ENCODE measurements at regions not wholly inside any gene's neighbourhood (a gene's known extent, or its start where the extent isn't known, plus 50 kb on each side); places are given as distances from the start of the nearest gene placed in this dataset.

GRCh38 chr2:45337481-45337880 is 273.6 kb downstream of the SRBD1 start:
- Mint-ChIP-seq H3K4me3 (no peak overlapping the region), H3K4me1 (no peaks in the 10 kb centered on the region), H3K27me3 (peaks cover 2% of the 10 kb centered on the region), H3K36me3 (ENCODE audit: low read depth) (no peaks in the 10 kb centered on the region), H3K27ac (no peak overlapping the region), H3K9me3 (no peaks in the 10 kb centered on the region)
- no peak for DNase-seq
- CTCF ChIA-PET = no interaction called here
- POLR2A ChIA-PET = no interaction called here

DNA sequence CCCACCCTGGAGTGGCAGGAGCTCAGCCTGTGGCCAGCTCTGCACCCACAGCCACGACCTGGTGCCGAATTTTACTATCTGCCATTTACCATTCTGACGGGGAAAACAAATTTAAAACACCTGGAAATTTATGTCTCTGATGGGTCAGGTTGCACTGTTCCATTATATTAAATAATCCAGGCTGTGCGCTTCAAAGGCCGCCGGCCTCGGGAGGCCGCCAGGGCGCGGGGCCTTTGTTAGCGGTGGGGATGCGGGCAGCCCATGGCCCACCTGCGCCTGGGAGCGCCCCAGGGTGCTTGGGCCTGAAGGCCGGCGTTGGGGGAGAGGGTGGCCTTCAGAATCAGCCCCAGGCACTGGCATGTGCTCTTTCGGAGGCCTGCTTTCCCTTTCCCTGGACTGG is 276.9 kb downstream of the SRBD1 start:
- Mint-ChIP-seq H3K36me3 (ENCODE audit: low read depth) (no peaks in the 10 kb centered on the region), H3K27me3 (peaks cover 2% of the 10 kb centered on the region), H3K27ac (no peak overlapping the region), H3K9me3 (no peaks in the 10 kb centered on the region), H3K4me1 (no peaks in the 10 kb centered on the region), H3K4me3 (no peak overlapping the region)
- ChIA-PET POLR2A (no interaction called here), CTCF (no interaction called here)
- DNase-seq = no peak

DNA sequence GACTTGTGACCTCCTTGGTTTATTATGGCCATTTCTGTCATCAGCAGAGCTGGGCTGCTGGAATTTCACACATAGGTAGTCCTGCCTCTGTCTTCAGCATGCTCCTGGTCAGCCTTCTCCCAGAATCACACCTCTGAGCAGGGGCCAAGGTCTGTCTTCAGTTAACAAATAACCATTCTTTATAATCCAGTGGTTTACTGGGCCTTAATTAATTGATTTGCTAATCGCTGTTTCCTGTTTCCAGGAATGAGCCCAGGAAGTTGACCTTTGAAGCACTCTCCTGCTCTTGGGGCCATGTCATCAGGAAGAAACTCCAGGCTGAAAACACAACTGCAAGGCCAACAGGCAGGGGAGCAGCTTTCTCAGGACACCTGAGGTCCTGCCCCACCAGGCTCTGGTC is 278.5 kb downstream of the SRBD1 start:
- no peaks in the 10 kb centered on the region for H3K9me3 Mint-ChIP-seq
- no peak overlapping the region for H3K27ac Mint-ChIP-seq
- no peak for DNase-seq
- no peaks in the 10 kb centered on the region for H3K4me1 Mint-ChIP-seq
- ChIA-PET CTCF (no interaction called here), POLR2A (no interaction called here)
- no peak overlapping the region for H3K4me3 Mint-ChIP-seq
- no peaks in the 10 kb centered on the region for H3K36me3 Mint-ChIP-seq (ENCODE audit: low read depth)
- H3K27me3 Mint-ChIP-seq = peaks cover 1% of the 10 kb centered on the region

DNA sequence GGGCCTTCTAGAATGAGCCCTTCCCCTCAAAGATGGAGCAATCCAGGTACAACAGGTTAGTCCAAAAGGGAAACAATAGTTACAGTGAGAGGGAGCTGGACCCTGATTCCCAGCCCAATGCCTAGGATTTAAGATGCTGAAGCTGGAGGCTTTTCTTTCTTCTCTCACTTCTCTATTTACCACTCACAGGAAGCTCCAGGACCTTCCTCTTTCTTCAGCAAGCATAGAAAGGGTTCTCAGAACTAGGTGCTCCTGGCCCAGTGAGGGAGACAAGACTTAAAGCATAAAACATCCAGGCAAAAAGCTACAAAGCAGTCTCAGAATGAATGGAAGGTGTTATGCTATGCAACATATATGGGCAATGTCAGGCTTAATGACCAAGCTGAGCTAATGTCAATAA is 279.0 kb downstream of the SRBD1 start:
- Mint-ChIP-seq H3K27ac (no peak overlapping the region), H3K4me3 (no peak overlapping the region), H3K9me3 (no peaks in the 10 kb centered on the region), H3K36me3 (ENCODE audit: low read depth) (no peaks in the 10 kb centered on the region), H3K4me1 (no peaks in the 10 kb centered on the region), H3K27me3 (peaks cover 5% of the 10 kb centered on the region)
- ChIA-PET POLR2A (no interaction called here), CTCF (no interaction called here)
- no peak for DNase-seq

GRCh38 chr2:45331410-45331786 is 279.7 kb downstream of the SRBD1 start:
- no peaks in the 10 kb centered on the region for H3K4me1 Mint-ChIP-seq
- no peaks in the 10 kb centered on the region for H3K36me3 Mint-ChIP-seq (ENCODE audit: low read depth)
- ChIA-PET POLR2A (no interaction called here), CTCF (no interaction called here)
- no peak overlapping the region for H3K4me3 Mint-ChIP-seq
- H3K9me3 Mint-ChIP-seq = no peaks in the 10 kb centered on the region
- no peak overlapping the region for H3K27ac Mint-ChIP-seq
- no peak for DNase-seq
- H3K27me3 Mint-ChIP-seq = peaks cover 10% of the 10 kb centered on the region

- POLR2A ChIA-PET = no interaction called here
- Mint-ChIP-seq H3K9me3 (no peaks in the 10 kb centered on the region), H3K27me3 (peaks cover 14% of the 10 kb centered on the region), H3K4me3 (no peak overlapping the region), H3K36me3 (ENCODE audit: low read depth) (no peaks in the 10 kb centered on the region), H3K4me1 (no peaks in the 10 kb centered on the region), H3K27ac (no peak overlapping the region)
- DNase-seq = no peak
- CTCF ChIA-PET = no interaction called here
Observed at GRCh38 chr2:45330637-45331409, 280.2 kb downstream of the SRBD1 start.

DNA sequence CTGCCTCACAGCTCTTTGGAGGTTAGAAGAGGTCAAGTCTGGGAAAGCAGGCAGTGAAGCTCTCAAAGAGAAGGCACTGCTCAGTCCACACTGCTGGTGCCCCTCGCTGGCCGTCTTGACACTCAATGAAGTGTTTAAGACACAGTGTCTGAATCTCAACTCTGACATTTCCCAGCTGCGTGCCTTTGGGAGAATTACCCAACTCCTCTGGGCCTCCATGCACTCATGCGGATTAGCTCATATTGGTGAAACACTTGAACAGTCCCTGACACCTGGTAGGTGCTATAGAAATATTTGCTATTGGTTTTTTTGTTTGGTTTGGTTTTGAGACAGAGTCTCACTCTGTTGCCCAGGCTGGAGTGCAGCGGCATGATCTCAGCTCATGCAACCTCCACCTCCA is 281.0 kb downstream of the SRBD1 start:
- Mint-ChIP-seq H3K27ac (no peak overlapping the region), H3K36me3 (ENCODE audit: low read depth) (no peaks in the 10 kb centered on the region), H3K9me3 (no peaks in the 10 kb centered on the region), H3K4me1 (no peaks in the 10 kb centered on the region), H3K4me3 (no peak overlapping the region), H3K27me3 (peaks cover 14% of the 10 kb centered on the region)
- no peak for DNase-seq
- CTCF ChIA-PET = no interaction called here
- POLR2A ChIA-PET = no interaction called here

GRCh38 chr2:45329045-45329677 is 281.9 kb downstream of the SRBD1 start:
- no peak for DNase-seq
- no peaks in the 10 kb centered on the region for H3K36me3 Mint-ChIP-seq (ENCODE audit: low read depth)
- CTCF ChIA-PET = no interaction called here
- no peaks in the 10 kb centered on the region for H3K9me3 Mint-ChIP-seq
- no peaks in the 10 kb centered on the region for H3K4me1 Mint-ChIP-seq
- H3K27ac Mint-ChIP-seq = no peak overlapping the region
- H3K4me3 Mint-ChIP-seq = no peak overlapping the region
- H3K27me3 Mint-ChIP-seq = peaks cover 15% of the 10 kb centered on the region
- POLR2A ChIA-PET = no interaction called here

DNA sequence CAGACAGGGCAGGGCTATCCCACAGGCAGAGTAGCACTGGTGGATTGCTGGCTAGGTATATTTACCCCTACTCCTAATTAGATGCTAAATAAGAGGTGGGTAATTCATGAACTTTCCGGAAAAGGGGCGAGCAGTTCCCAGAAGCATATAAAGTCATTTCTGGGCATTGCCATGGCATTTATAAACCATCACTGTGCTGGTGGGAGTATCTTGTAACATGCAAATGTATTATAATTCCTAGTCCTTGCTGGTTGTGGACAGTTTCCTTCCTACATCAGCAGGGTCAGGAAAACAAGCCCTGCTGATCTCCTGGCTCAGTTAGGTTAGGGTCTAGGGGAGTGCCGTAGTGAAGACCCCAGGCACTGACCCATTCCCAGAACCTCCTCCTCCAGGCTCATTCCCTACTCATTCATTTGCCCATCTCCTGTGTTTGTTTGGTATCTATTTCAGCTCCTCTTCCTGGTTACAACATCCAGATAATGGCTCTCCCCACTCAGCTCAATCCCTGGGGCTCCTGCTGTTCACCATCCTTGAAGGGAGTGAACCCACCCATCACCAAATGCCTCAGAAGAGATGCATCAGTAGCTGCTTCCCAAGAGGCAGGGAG is 282.7 kb downstream of the SRBD1 start:
- ChIA-PET POLR2A (no interaction called here), CTCF (no interaction called here)
- H3K27me3 Mint-ChIP-seq = peaks cover 15% of the 10 kb centered on the region
- H3K9me3 Mint-ChIP-seq = no peaks in the 10 kb centered on the region
- no peak overlapping the region for H3K27ac Mint-ChIP-seq
- no peak for DNase-seq
- H3K4me3 Mint-ChIP-seq = no peak overlapping the region
- H3K4me1 Mint-ChIP-seq = no peaks in the 10 kb centered on the region
- H3K36me3 Mint-ChIP-seq (ENCODE audit: low read depth) = no peaks in the 10 kb centered on the region

DNA sequence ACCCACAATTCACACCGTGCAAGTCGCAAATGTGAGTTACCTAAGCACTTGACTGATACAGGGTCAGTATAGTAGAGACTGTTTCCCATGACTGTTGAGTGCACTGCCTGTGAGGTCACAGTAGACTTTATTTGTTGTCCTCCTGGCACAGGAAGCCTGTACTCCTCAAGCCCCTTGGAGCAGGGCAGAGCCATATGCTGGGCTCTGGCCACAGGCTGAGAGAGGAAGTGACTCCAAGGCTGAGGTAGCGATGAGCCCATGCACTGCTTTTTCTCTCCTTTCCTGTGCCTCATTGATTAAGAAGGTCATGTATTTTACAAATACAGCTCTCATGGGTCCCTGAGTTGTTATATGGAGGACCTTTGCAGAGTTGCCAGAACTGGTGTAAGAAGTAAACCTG is 287.7 kb downstream of the SRBD1 start:
- Mint-ChIP-seq H3K4me1 (no peaks in the 10 kb centered on the region), H3K9me3 (no peaks in the 10 kb centered on the region), H3K27me3 (peaks cover 23% of the 10 kb centered on the region), H3K4me3 (no peak overlapping the region), H3K36me3 (ENCODE audit: low read depth) (no peaks in the 10 kb centered on the region), H3K27ac (no peak overlapping the region)
- ChIA-PET CTCF (no interaction called here), POLR2A (no interaction called here)
- no peak for DNase-seq

- H3K36me3 Mint-ChIP-seq (ENCODE audit: low read depth) = no peaks in the 10 kb centered on the region
- DNase-seq = no peak
- ChIA-PET POLR2A (no interaction called here), CTCF (interaction anchor here (1.0 kb wide), 1 partner anchor 339 kb away, joined by 3 read pairs; no protein-coding TSS in a partner anchor)
- no peaks in the 10 kb centered on the region for H3K4me1 Mint-ChIP-seq
- H3K4me3 Mint-ChIP-seq = no peak overlapping the region
- peaks cover 11% of the 10 kb centered on the region for H3K27me3 Mint-ChIP-seq
- H3K9me3 Mint-ChIP-seq = no peaks in the 10 kb centered on the region
- no peak overlapping the region for H3K27ac Mint-ChIP-seq
Observed at GRCh38 chr2:45320956-45321355, 290.1 kb downstream of the SRBD1 start.

GRCh38 chr2:45319683-45320455 is 291.2 kb downstream of the SRBD1 start:
- Mint-ChIP-seq H3K9me3 (no peaks in the 10 kb centered on the region), H3K36me3 (ENCODE audit: low read depth) (no peaks in the 10 kb centered on the region), H3K4me3 (no peak overlapping the region), H3K4me1 (no peaks in the 10 kb centered on the region), H3K27ac (no peak overlapping the region), H3K27me3 (peaks cover 11% of the 10 kb centered on the region)
- POLR2A ChIA-PET = no interaction called here
- CTCF ChIA-PET = interaction anchor here (0.7 kb wide), 1 partner anchor 705 kb away, joined by 3 read pairs; no protein-coding TSS in a partner anchor
- DNase-seq = no peak

DNA sequence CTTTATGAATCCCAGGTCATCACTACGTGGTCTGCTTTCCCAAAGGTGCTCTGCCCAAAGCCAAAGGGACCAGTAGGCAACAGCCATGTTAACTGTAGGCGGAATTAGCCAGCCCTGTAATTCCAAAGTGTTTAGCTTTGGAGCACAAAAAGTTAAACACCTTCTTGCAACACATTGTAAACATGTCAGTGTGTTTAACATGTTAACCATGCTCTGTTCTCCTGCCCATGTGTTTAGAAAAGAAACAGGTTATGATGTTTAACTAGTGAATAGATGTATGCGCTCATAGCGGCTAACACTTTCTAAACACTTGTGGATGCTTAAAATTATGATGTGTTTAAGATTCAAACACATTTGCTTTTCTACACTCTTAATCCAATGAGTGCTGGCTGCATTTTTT is 292.4 kb downstream of the SRBD1 start:
- H3K4me1 Mint-ChIP-seq = no peaks in the 10 kb centered on the region
- no peaks in the 10 kb centered on the region for H3K9me3 Mint-ChIP-seq
- no peak overlapping the region for H3K27ac Mint-ChIP-seq
- H3K27me3 Mint-ChIP-seq = peaks cover 9% of the 10 kb centered on the region
- no peaks in the 10 kb centered on the region for H3K36me3 Mint-ChIP-seq (ENCODE audit: low read depth)
- no peak for DNase-seq
- CTCF ChIA-PET = no interaction called here
- POLR2A ChIA-PET = no interaction called here
- H3K4me3 Mint-ChIP-seq = no peak overlapping the region
